Endodermal cell (in vitro differentiated cells): ENCODE measurements at regions not wholly inside any gene's neighbourhood (a gene's known extent, or its start where the extent isn't known, plus 50 kb on each side); places are given as distances from the start of the nearest gene placed in this dataset.

ENCODE experiments used
- DNase-seq: peaks from one replicate; pipeline ENCODE4 v3.0.0-alpha.2; 2017
- H3K27ac ChIP-seq: 2 replicates; pipeline ENCODE4 v1.5.1; 2013; ENCODE audit warnings: mild to moderate bottlenecking, low read depth, low read length, moderate library complexity
- H3K27me3 ChIP-seq: 2 replicates; pipeline ENCODE4 v1.6.1; 2013; ENCODE audit warnings: mild to moderate bottlenecking, low read length, moderate library complexity; ENCODE audit not compliant: insufficient read depth, control insufficient read depth, poor library complexity, severe bottlenecking
- H3K36me3 ChIP-seq: 2 replicates; pipeline ENCODE4 v1.7.0; 2013; ENCODE audit warnings: mild to moderate bottlenecking, low read length, moderate library complexity; ENCODE audit not compliant: control insufficient read depth, insufficient read depth
- H3K4me1 ChIP-seq: one replicate; pipeline ENCODE4 v1.7.0; 2013; ENCODE audit warnings: low read length; ENCODE audit not compliant: control insufficient read depth, insufficient read depth
- H3K4me3 ChIP-seq: 2 replicates; pipeline ENCODE4 v1.5.1; 2013; ENCODE audit warnings: mild to moderate bottlenecking, low read length, moderate library complexity
- H3K9ac ChIP-seq: 2 replicates; pipeline ENCODE4 v1.6.1; 2013; ENCODE audit warnings: mild to moderate bottlenecking, low read length, moderate library complexity; ENCODE audit not compliant: poor library complexity, severe bottlenecking; ENCODE audit errors: extremely low read depth
- H3K9me3 ChIP-seq: 2 replicates; pipeline ENCODE4 v1.6.1; 2013; ENCODE audit warnings: mild to moderate bottlenecking, low read length, moderate library complexity; ENCODE audit not compliant: control insufficient read depth
- H3K27ac Mint-ChIP-seq: 2 replicates; pipeline ENCODE4 v1.8.0; 2020; ENCODE audit warnings: mixed read lengths
- H3K27me3 Mint-ChIP-seq: 2 replicates; pipeline ENCODE4 v1.8.0; 2021; ENCODE audit warnings: mild to moderate bottlenecking, mixed read lengths; ENCODE audit not compliant: insufficient read depth
- H3K36me3 Mint-ChIP-seq: 2 replicates; pipeline ENCODE4 v1.8.0; 2020; ENCODE audit warnings: low read depth, mixed read lengths
- H3K4me1 Mint-ChIP-seq: 2 replicates; pipeline ENCODE4 v1.8.0; 2020; ENCODE audit warnings: mixed read lengths
- H3K4me3 Mint-ChIP-seq: 2 replicates; pipeline ENCODE4 v1.8.0; 2020; ENCODE audit warnings: mild to moderate bottlenecking, moderate library complexity, mixed read lengths
- H3K9me3 Mint-ChIP-seq: 2 replicates; pipeline ENCODE4 v1.8.0; 2020; ENCODE audit warnings: mild to moderate bottlenecking, mixed read lengths
- CTCF ChIP-seq: fragments of 200-600 bp; sonication (generic); conservative IDR thresholded peaks from 2 replicates; pipeline ENCODE4 v1.5.0; 2021; ENCODE audit warnings: antibody characterized with exemption, mild to moderate bottlenecking
- WGBS, 2 experiments: methylation state at CpG; one replicate each; pipeline versions ENCODE4 v1.1.5 to v1.1.7; 2013; ENCODE audit warnings: missing lambda C conversion rate in 2 of 2, mixed read lengths in 1 of 2; ENCODE audit not compliant: insufficient coverage in 1 of 2, insufficient read length in 1 of 2; 5-methylcytosine and 5-hydroxymethylcytosine counted together

- H3K27me3 Mint-ChIP-seq, result no peaks in the 10 kb centered on the region
- WGBS, 2 experiments, result 78 to 85% methylated on average over 2 of the region's 2 CpGs
Measured at GRCh38 chr14:45949479-45949878, 696.5 kb upstream of the MIS18BP1 start.

GRCh38 chr14:45947830-45948229, 694.8 kb upstream of the MIS18BP1 start:
- Histone ChIP-seq H3K27me3 (no peaks in the 10 kb centered on the region), H3K9ac (no peak overlapping the region), H3K4me1 (no peaks in the 10 kb centered on the region), H3K36me3 (no peaks in the 10 kb centered on the region), H3K27ac (no peak overlapping the region), H3K4me3 (no peak overlapping the region), H3K9me3 (no peaks in the 10 kb centered on the region)
- 90 to 91% methylated on average over 2 of the region's 2 CpGs for WGBS, 2 experiments
- H3K9me3 Mint-ChIP-seq, result no peaks in the 10 kb centered on the region
- H3K27ac Mint-ChIP-seq, result no peak overlapping the region
- TF ChIP-seq CTCF, result no peak
- no peaks in the 10 kb centered on the region for H3K4me1 Mint-ChIP-seq
- H3K4me3 Mint-ChIP-seq, result no peak overlapping the region
- no peak for DNase-seq
- no peaks in the 10 kb centered on the region for H3K36me3 Mint-ChIP-seq
- H3K27me3 Mint-ChIP-seq, result no peaks in the 10 kb centered on the region

More at GRCh38 chr14:45949479-45949878, 696.5 kb upstream of the MIS18BP1 start:
- no peak for DNase-seq
- Histone ChIP-seq H3K9me3 (no peaks in the 10 kb centered on the region), H3K4me3 (no peak overlapping the region), H3K27me3 (no peaks in the 10 kb centered on the region), H3K4me1 (no peaks in the 10 kb centered on the region), H3K27ac (no peak overlapping the region), H3K36me3 (no peaks in the 10 kb centered on the region), H3K9ac (no peak overlapping the region)
- no peak overlapping the region for H3K27ac Mint-ChIP-seq
- no peaks in the 10 kb centered on the region for H3K9me3 Mint-ChIP-seq
- TF ChIP-seq CTCF, result no peak
- no peaks in the 10 kb centered on the region for H3K36me3 Mint-ChIP-seq
- no peak overlapping the region for H3K4me3 Mint-ChIP-seq
- H3K4me1 Mint-ChIP-seq, result no peaks in the 10 kb centered on the region

- no peak overlapping the region for H3K9ac ChIP-seq
- 93% methylated on average over 3 of the region's 3 CpGs; no CpG with 5 or more reads in 1 of the 2 experiments for WGBS, 2 experiments
- Mint-ChIP-seq H3K9me3 (no peaks in the 10 kb centered on the region), H3K27me3 (no peaks in the 10 kb centered on the region), H3K36me3 (no peaks in the 10 kb centered on the region), H3K4me1 (no peaks in the 10 kb centered on the region), H3K27ac (no peak overlapping the region), H3K4me3 (no peak overlapping the region)
- no peak overlapping the region for H3K27ac ChIP-seq
- no peak for TF ChIP-seq CTCF
- DNase-seq, result no peak
- H3K27me3 ChIP-seq, result no peaks in the 10 kb centered on the region
- no peaks in the 10 kb centered on the region for H3K4me1 ChIP-seq
- no peak overlapping the region for H3K4me3 ChIP-seq
- no peaks in the 10 kb centered on the region for H3K9me3 ChIP-seq
- no peaks in the 10 kb centered on the region for H3K36me3 ChIP-seq
Measured at GRCh38 chr14:45946251-45946650, 693.2 kb upstream of the MIS18BP1 start.
